Stimulated activated memory B cell treated with anti-CD40 and anti-IgM and Interleukin-4, amounts not matched to agents 10 μg/mL and 1 μg/mL and 100 μg/mL, for 72 hours (primary cell): ENCODE measurements at regions not wholly inside any gene's neighbourhood (a gene's known extent, or its start where the extent isn't known, plus 50 kb on each side); places are given as distances from the start of the nearest gene placed in this dataset.
"Not testable (repeated sequence)": the region's sequence is repeated elsewhere in the genome, so short reads cannot be mapped to it uniquely, and the experiment has no call there.

Experiments
- ATAC-seq: fragments of 150-1000 bp; cut with Tn5 transposase; 2 replicates; pipeline ENCODE4 v1.10.0; 2021
- H3K27ac Mint-ChIP-seq: one replicate; pipeline ENCODE4 v1.8.0; 2022; ENCODE audit warnings: mild to moderate bottlenecking, mixed read lengths
- H3K27me3 Mint-ChIP-seq: one replicate; pipeline ENCODE4 v1.8.0; 2022; ENCODE audit warnings: mixed read lengths
- H3K36me3 Mint-ChIP-seq: one replicate; pipeline ENCODE4 v1.8.0; 2022; ENCODE audit warnings: mixed read lengths
- H3K4me1 Mint-ChIP-seq: one replicate; pipeline ENCODE4 v1.8.0; 2022; ENCODE audit warnings: mixed read lengths
- H3K4me3 Mint-ChIP-seq: one replicate; pipeline ENCODE4 v1.8.0; 2022; ENCODE audit warnings: mild to moderate bottlenecking, moderate library complexity, mixed read lengths
- H3K9me3 Mint-ChIP-seq: one replicate; pipeline ENCODE4 v1.8.0; 2022; ENCODE audit warnings: mixed read lengths

- H3K27me3 Mint-ChIP-seq, ATAC-seq, H3K27ac Mint-ChIP-seq, H3K36me3 Mint-ChIP-seq, H3K4me3 Mint-ChIP-seq, H3K9me3 Mint-ChIP-seq, H3K4me1 Mint-ChIP-seq: not testable (repeated sequence)
These were observed 59.5 kb upstream of the NBPF19 start for GRCh38 chr1:149415373-149415772.

DNA sequence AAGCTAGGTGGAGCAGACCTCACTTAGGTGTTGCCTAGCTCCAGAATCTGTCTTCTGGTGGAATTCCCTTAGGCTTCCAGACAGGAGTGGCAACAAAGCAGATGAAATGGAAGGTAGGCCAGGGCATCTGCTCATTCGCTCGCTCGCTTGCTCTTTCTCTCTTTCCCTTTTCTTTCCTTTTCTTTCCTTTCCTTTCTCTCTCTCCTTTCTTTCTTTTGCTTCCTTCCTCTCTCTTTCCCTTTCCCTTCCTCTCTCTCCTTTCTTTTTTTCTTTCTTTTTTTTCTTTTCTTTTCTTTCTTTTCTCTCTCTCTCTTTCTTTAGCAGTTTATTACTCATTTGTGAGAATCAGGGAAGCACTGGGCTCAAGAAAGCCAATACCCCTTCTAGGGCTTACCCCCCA, 56.1 kb upstream of the NBPF19 start:
- ATAC-seq, H3K36me3 Mint-ChIP-seq, H3K4me3 Mint-ChIP-seq, H3K27ac Mint-ChIP-seq, H3K27me3 Mint-ChIP-seq, H3K4me1 Mint-ChIP-seq, H3K9me3 Mint-ChIP-seq: not testable (repeated sequence)

GRCh38 chr1:149423122-149423521, 51.7 kb upstream of the NBPF19 start:
- not testable (repeated sequence) for H3K4me3 Mint-ChIP-seq, H3K27ac Mint-ChIP-seq, H3K4me1 Mint-ChIP-seq, H3K27me3 Mint-ChIP-seq, ATAC-seq, H3K9me3 Mint-ChIP-seq, H3K36me3 Mint-ChIP-seq
